Activated CD4-positive, CD25-positive, alpha-beta regulatory T cell (primary cell): ENCODE measurements at regions not wholly inside any gene's neighbourhood (a gene's known extent, or its start where the extent isn't known, plus 50 kb on each side); places are given as distances from the start of the nearest gene placed in this dataset.

Experiments used
- DNase-seq, 4 experiments: peaks; one replicate each; lab custom pipeline; 2025; lab: John Stamatoyannopoulos, UW

GRCh38 chr6:37105148-37106050, 64.6 kb upstream of the PIM1 start:
- no peak for DNase-seq

GRCh38 chr6:37106051-37106363, 63.9 kb upstream of the PIM1 start:
- DNase-seq = no peak

- no peak for DNase-seq
Observed at GRCh38 chr6:37106554-37106953, 63.4 kb upstream of the PIM1 start.

GRCh38 chr6:37106982-37107491, 62.9 kb upstream of the PIM1 start:
- DNase-seq = no peak

- DNase-seq = no peak
Observed at GRCh38 chr6:37109714-37110499, 60.0 kb upstream of the PIM1 start.

- DNase-seq = no peak
Observed at GRCh38 chr6:37110500-37111461, 59.2 kb upstream of the PIM1 start.

GRCh38 chr6:37113976-37114375, 56.0 kb upstream of the PIM1 start:
- no peak for DNase-seq

GRCh38 chr6:37114612-37115011, 55.3 kb upstream of the PIM1 start:
- DNase-seq = no peak

GRCh38 chr6:37115236-37115895, 54.6 kb upstream of the PIM1 start:
- DNase-seq = no peak

GRCh38 chr6:37116326-37116725, 53.6 kb upstream of the PIM1 start:
- DNase-seq = no peak

- DNase-seq = no peak
Observed at GRCh38 chr6:37119387-37119886, 50.5 kb upstream of the PIM1 start.
